ENCODE measurements at regions not wholly inside any gene's neighbourhood (a gene's known extent, or its start where the extent isn't known, plus 50 kb on each side); places are given as distances from the start of the nearest gene placed in this dataset.
"Not testable (repeated sequence)": the region's sequence is repeated elsewhere in the genome, so short reads cannot be mapped to it uniquely, and the experiment has no call there.

- DNase-seq (ENCODE audit: low read depth in 2 of 2), result no peak
Measured at GRCh38 chrX:148080593-148080992, 99.5 kb downstream of the FMR1NB start.

- no peak for DNase-seq (ENCODE audit: low read depth in 2 of 2)
Measured at GRCh38 chrX:148084611-148085010, 103.5 kb downstream of the FMR1NB start.

- DNase-seq (ENCODE audit: low read depth in 2 of 2), result no peak
Measured at GRCh38 chrX:148120151-148120550, 139.0 kb downstream of the FMR1NB start.

- DNase-seq (ENCODE audit: low read depth in 2 of 2), result no peak
Measured at GRCh38 chrX:148120999-148121623, 140.0 kb downstream of the FMR1NB start.

GRCh38 chrX:148128872-148129505 lies 147.9 kb downstream of the FMR1NB start:
- not testable (repeated sequence) for DNase-seq (ENCODE audit: low read depth in 2 of 2)

- DNase-seq (ENCODE audit: low read depth in 2 of 2), result peak; percentile 1 to 24
Measured at GRCh38 chrX:148133105-148133725, 152.1 kb downstream of the FMR1NB start.

GRCh38 chrX:148134578-148134977 lies 153.4 kb downstream of the FMR1NB start:
- DNase-seq (ENCODE audit: low read depth in 2 of 2), result no peak

- DNase-seq (ENCODE audit: low read depth in 2 of 2), result peak; percentile 1 to 31
Measured at GRCh38 chrX:148135738-148136137, 154.6 kb downstream of the FMR1NB start.

- no peak for DNase-seq (ENCODE audit: low read depth in 2 of 2)
Measured at GRCh38 chrX:148146121-148146520, 165.0 kb downstream of the FMR1NB start.

GRCh38 chrX:148156986-148157385 lies 175.8 kb downstream of the FMR1NB start:
- DNase-seq (ENCODE audit: low read depth in 2 of 2), result no peak

- no peak for DNase-seq (ENCODE audit: low read depth in 2 of 2)
Measured at GRCh38 chrX:148159796-148160195, 178.7 kb downstream of the FMR1NB start.

- DNase-seq (ENCODE audit: low read depth in 2 of 2), result no peak
Measured at GRCh38 chrX:148161701-148162100, 180.6 kb downstream of the FMR1NB start.

GRCh38 chrX:148185631-148186030 lies 204.5 kb downstream of the FMR1NB start:
- DNase-seq (ENCODE audit: low read depth in 2 of 2), result no peak

- DNase-seq (ENCODE audit: low read depth in 2 of 2), result no peak
Measured at GRCh38 chrX:148192547-148192946, 211.4 kb downstream of the FMR1NB start.

- no peak for DNase-seq (ENCODE audit: low read depth in 2 of 2)
Measured at GRCh38 chrX:148193759-148194158, 212.6 kb downstream of the FMR1NB start.

GRCh38 chrX:148203531-148203930 lies 222.4 kb downstream of the FMR1NB start:
- DNase-seq (ENCODE audit: low read depth in 2 of 2), result no peak

- no peak for DNase-seq (ENCODE audit: low read depth in 2 of 2)
Measured at GRCh38 chrX:148204195-148204594, 223.1 kb downstream of the FMR1NB start.

GRCh38 chrX:148214786-148215185 lies 233.6 kb downstream of the FMR1NB start:
- DNase-seq (ENCODE audit: low read depth in 2 of 2), result no peak

GRCh38 chrX:148215726-148216125 lies 234.6 kb downstream of the FMR1NB start:
- DNase-seq (ENCODE audit: low read depth in 2 of 2), result no peak

GRCh38 chrX:148223361-148223760 lies 242.2 kb downstream of the FMR1NB start:
- DNase-seq (ENCODE audit: low read depth in 2 of 2), result peak in 1 of 2 donors; percentile 18

GRCh38 chrX:148228521-148228920 lies 247.4 kb downstream of the FMR1NB start:
- no peak for DNase-seq (ENCODE audit: low read depth in 2 of 2)

GRCh38 chrX:148229801-148230303 lies 248.7 kb downstream of the FMR1NB start:
- no peak for DNase-seq (ENCODE audit: low read depth in 2 of 2)

GRCh38 chrX:148259990-148260389 lies 240.4 kb upstream of the AFF2 start:
- no peak for DNase-seq (ENCODE audit: low read depth in 2 of 2)
